Psoas muscle (tissue), 7 donors: ENCODE measurements at regions not wholly inside any gene's neighbourhood (a gene's known extent, or its start where the extent isn't known, plus 50 kb on each side); places are given as distances from the start of the nearest gene placed in this dataset.

ENCODE experiments used
- ATAC-seq, 4 donors: fragments of 200-7000 bp; cut with Tn5 transposase; one replicate each; pipeline ENCODE4 v1.9.1; 2020; ENCODE audit warnings: moderate library complexity in 3 of 4, mild to moderate bottlenecking in 2 of 4
- DNase-seq, 2 donors: peaks; one replicate each; pipeline ENCODE4 v3.0.0-alpha.2; 2020
- H3K27ac ChIP-seq: fragments of 200-600 bp; one replicate; pipeline ENCODE4 v1.8.0; 2022
- H3K27me3 ChIP-seq, 3 donors: fragments of 200-600 bp in 1 of 3; one replicate each; pipeline versions ENCODE4 v1.6.1 to v1.8.0; 2013 to 2022; ENCODE audit warnings: low read length in 2 of 3, mild to moderate bottlenecking in 2 of 3, moderate library complexity in 1 of 3; ENCODE audit not compliant: insufficient read depth in 3 of 3
- H3K36me3 ChIP-seq, 2 donors: fragments of 200-600 bp in 1 of 2; one replicate each; pipeline versions ENCODE4 v1.6.1 to v1.8.0; 2013 to 2022; ENCODE audit warnings: low read depth in 1 of 2, mild to moderate bottlenecking in 1 of 2, moderate library complexity in 1 of 2; ENCODE audit not compliant: insufficient read depth in 1 of 2
- H3K4me1 ChIP-seq: fragments of 200-600 bp; one replicate; pipeline ENCODE4 v1.8.0; 2022
- H3K4me3 ChIP-seq: fragments of 200-600 bp; one replicate; pipeline ENCODE4 v1.8.0; 2022; ENCODE audit warnings: mild to moderate bottlenecking
- H3K9me3 ChIP-seq: fragments of 200-600 bp; one replicate; pipeline ENCODE4 v1.8.0; 2022
- CTCF ChIP-seq: fragments of 200-600 bp; IDR thresholded peaks from one replicate; pipeline ENCODE4 v1.8.0; 2022; ENCODE audit warnings: antibody characterized with exemption
- WGBS, 3 donors: extraction: QIAGEN DNeasy Blood & Tissue Kit; methylation state at CpG; one replicate each; pipeline versions ENCODE4 v1.1.6 to v1.1.7; 2013; 5-methylcytosine and 5-hydroxymethylcytosine counted together
- intact Hi-C, 2 donors: fragments of 100-400 bp; cut with DNase I; formaldehyde crosslinking; loops; one replicate each; pipeline versions ENCODE4 v1.11.0 to v1.14.2; 2022
- donor health status: healthy with polysubstance abuse.
- donor health status: DM: no; HTN: no; CAD: no; lungs with moderate emphysema.
- donor health status: Bipolar disorder and iron deficiency.
- donor health status: healthy.
- donor health status: DM: yes; HTN: yes; CAD: no.
- donor health status: DM: no; HTN: no; CAD: no.
- donor health status: DM: yes; HTN: yes; CAD: no.

GRCh38 chr5:18977880-18978279 is 1010.1 kb downstream of the CDH18 start:
- Histone ChIP-seq H3K27ac (no peak overlapping the region), H3K4me3 (no peak overlapping the region), H3K36me3 (no peaks in the 10 kb centered on the region), H3K9me3 (peaks cover 3% of the 10 kb centered on the region), H3K4me1 (no peaks in the 10 kb centered on the region), H3K27me3 (no peaks in the 10 kb centered on the region)
- ATAC-seq (no peak), DNase-seq (no peak)
- no peak for TF ChIP-seq CTCF
- WGBS, 3 donors: 88 to 93% (median 89%) methylated on average over 1 of the region's 1 CpG
- intact Hi-C loops: no loop called here

- no peak overlapping the region for H3K4me3 ChIP-seq
- no peak for TF ChIP-seq CTCF
- peaks cover 10% of the 10 kb centered on the region for H3K9me3 ChIP-seq
- no peak for ATAC-seq
- intact Hi-C loops: no loop called here
- no peaks in the 10 kb centered on the region for H3K36me3 ChIP-seq
- 70 to 87% (median 83%) methylated on average over 6 of the region's 6 CpGs for WGBS, 3 donors
- DNase-seq: no peak
- H3K27me3 ChIP-seq: no peaks in the 10 kb centered on the region
- H3K4me1 ChIP-seq: no peaks in the 10 kb centered on the region
- H3K27ac ChIP-seq: no peak overlapping the region
These were observed 1003.4 kb downstream of the CDH18 start for GRCh38 chr5:18984559-18985080.

GRCh38 chr5:18985171-18985758 is 1002.7 kb downstream of the CDH18 start:
- ATAC-seq: no peak
- H3K36me3 ChIP-seq: no peaks in the 10 kb centered on the region
- no peak overlapping the region for H3K27ac ChIP-seq
- TF ChIP-seq CTCF: no peak
- H3K4me1 ChIP-seq: no peaks in the 10 kb centered on the region
- no peak for DNase-seq
- intact Hi-C loops: no loop called here
- H3K4me3 ChIP-seq: no peak overlapping the region
- WGBS, 3 donors: 51 to 55% (median 54%) methylated on average over 5 of the region's 5 CpGs
- peaks cover 10% of the 10 kb centered on the region for H3K9me3 ChIP-seq
- H3K27me3 ChIP-seq: no peaks in the 10 kb centered on the region

GRCh38 chr5:18987101-18987500 is 1000.9 kb downstream of the CDH18 start:
- Histone ChIP-seq H3K4me1 (no peaks in the 10 kb centered on the region), H3K27me3 (no peaks in the 10 kb centered on the region), H3K4me3 (no peak overlapping the region), H3K27ac (no peak overlapping the region), H3K9me3 (peaks cover 10% of the 10 kb centered on the region), H3K36me3 (no peaks in the 10 kb centered on the region)
- DNase-seq: no peak
- intact Hi-C loops: no loop called here
- 39 to 52% (median 44%) methylated on average over 1 of the region's 1 CpG for WGBS, 3 donors
- ATAC-seq: no peak
- no peak for TF ChIP-seq CTCF

GRCh38 chr5:18990852-18991251 is 997.1 kb downstream of the CDH18 start:
- no peaks in the 10 kb centered on the region for H3K36me3 ChIP-seq
- no peaks in the 10 kb centered on the region for H3K4me1 ChIP-seq
- DNase-seq (no peak), ATAC-seq (no peak)
- H3K27ac ChIP-seq: no peak overlapping the region
- 50 to 55% (median 52%) methylated on average over 1 of the region's 1 CpG for WGBS, 3 donors
- no peak for TF ChIP-seq CTCF
- H3K9me3 ChIP-seq: no peaks in the 10 kb centered on the region
- intact Hi-C loops: no loop called here
- no peaks in the 10 kb centered on the region for H3K27me3 ChIP-seq
- H3K4me3 ChIP-seq: no peak overlapping the region
